ENCODE measurements at regions not wholly inside any gene's neighbourhood (a gene's known extent, or its start where the extent isn't known, plus 50 kb on each side); places are given as distances from the start of the nearest gene placed in this dataset.

DNA sequence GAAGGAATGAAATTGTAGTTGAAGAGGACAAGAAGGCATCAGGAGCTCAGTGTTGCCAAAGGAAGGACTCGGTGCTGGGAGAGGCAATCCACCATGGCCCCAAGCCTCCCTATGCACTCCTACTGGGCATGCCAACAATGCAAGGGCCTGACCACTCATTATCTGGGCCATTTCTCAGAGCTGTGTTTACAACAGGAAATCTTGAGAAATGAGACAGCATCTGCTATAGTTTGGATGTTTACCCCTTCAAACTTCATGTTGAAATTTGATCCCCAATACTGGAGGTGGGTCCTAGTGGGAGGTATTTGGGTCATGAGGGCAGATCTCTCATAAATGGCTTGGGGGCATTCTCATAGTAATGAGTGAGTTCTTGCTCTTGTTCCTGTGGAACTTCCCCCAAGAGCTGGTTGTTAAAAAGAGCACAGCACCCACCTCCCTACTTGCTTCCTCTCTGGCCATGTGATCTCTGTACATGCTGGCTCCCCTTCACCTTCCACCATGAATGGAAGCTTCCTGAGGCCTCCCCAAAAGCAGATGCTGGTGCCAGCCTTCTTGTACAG, 50.8 kb upstream of the AOAH start:
- Mint-ChIP-seq H3K36me3 (ENCODE audit: insufficient read depth) (peaks cover 7% of the 10 kb centered on the region), H3K9me3 (peaks cover 5% of the 10 kb centered on the region), H3K27me3 (ENCODE audit: low read depth) (no peaks in the 10 kb centered on the region), H3K4me1 (ENCODE audit: low read depth) (peaks cover 60% of the 10 kb centered on the region), H3K4me3 (no peak overlapping the region)
- no peak for DNase-seq
- ATAC-seq = peak in 1 of 2 donors; percentile 35

Measured in activated T-cell treated with anti-CD3 and anti-CD28 coated beads, Interleukin-2, amount 50 U/mL, for 4 hours (primary cell).